Muscle of back (tissue), 3 donors: ENCODE measurements at regions not wholly inside any gene's neighbourhood (a gene's known extent, or its start where the extent isn't known, plus 50 kb on each side); places are given as distances from the start of the nearest gene placed in this dataset.
"Not testable (repeated sequence)": the region's sequence is repeated elsewhere in the genome, so short reads cannot be mapped to it uniquely, and the experiment has no call there.

Experiments
- DNase-seq, 3 donors: peaks; one replicate each; pipeline versions ENCODE4 v3.0.0 to v3.0.0-alpha.2; 2013

DNA sequence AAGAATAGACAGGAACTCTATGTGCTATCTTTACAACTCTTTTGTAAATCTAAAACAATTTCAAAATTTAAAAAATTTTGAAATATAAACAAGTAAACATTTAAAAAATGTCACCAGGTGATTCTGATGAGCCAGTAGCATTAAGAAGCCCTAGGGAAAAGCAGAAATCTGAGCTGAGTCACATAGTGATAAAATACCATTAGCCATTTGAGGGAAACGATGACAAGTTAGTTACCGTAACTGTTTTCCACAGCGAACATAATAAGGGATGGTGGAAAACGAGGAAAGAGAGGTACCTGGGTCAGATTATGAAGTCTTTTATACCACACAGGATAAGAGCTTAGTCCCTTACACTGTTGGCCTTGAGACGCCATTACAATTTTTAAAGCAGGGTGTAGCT is 55.5 kb downstream of the PRR15 start:
- no peak for DNase-seq

DNA sequence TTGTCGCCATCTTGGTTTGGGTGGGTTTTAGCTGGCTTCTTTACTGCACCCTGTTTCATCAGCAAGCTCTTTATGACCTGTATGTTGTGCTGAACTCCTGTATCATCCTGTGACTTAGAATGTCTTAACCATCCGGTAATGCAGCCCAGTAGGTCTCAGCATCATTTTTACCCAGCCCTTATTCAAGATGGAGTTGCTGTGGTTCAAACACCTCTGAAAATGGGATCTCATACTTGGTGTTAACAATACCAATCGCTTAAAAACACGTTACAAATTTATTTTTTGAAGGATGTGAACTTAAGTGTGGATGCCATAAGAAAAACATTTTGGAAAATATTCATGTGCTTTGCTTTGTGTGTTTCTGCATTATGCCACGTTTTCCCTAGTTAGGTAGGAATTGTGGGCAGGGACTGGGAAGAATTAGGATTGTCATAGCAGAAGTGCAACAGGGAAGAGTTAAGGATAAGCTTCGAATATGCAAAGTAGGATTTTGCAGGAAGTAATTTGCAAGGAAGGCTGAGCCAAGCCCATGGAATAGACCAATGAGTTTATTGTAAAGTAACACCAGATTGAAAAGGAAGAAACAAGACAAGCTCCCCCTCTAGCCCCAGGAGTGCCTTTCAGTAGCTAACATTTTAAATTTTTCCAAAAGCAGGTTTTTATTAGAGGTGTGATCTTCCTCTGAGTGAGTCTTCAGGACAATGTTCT is 56.4 kb downstream of the PRR15 start:
- no peak for DNase-seq

DNA sequence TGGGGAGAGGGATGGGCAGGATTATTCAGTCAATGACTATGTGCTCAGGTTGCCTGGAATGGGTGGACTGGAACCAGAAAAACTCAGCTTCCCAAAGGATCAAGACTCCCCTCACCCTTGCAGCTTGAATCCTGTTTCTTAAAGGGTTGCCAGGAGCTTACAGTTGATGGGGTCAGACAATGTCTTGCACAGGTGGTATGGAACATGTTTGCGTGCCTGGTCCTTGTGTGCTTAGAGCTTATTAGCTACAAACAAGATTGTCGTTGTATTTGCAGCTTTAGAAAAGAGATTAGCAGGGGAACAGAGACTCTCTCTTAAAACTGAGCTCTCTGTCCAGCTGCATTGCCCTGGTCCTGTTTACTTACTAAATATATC is 56.9 kb downstream of the PRR15 start:
- no peak for DNase-seq

DNA sequence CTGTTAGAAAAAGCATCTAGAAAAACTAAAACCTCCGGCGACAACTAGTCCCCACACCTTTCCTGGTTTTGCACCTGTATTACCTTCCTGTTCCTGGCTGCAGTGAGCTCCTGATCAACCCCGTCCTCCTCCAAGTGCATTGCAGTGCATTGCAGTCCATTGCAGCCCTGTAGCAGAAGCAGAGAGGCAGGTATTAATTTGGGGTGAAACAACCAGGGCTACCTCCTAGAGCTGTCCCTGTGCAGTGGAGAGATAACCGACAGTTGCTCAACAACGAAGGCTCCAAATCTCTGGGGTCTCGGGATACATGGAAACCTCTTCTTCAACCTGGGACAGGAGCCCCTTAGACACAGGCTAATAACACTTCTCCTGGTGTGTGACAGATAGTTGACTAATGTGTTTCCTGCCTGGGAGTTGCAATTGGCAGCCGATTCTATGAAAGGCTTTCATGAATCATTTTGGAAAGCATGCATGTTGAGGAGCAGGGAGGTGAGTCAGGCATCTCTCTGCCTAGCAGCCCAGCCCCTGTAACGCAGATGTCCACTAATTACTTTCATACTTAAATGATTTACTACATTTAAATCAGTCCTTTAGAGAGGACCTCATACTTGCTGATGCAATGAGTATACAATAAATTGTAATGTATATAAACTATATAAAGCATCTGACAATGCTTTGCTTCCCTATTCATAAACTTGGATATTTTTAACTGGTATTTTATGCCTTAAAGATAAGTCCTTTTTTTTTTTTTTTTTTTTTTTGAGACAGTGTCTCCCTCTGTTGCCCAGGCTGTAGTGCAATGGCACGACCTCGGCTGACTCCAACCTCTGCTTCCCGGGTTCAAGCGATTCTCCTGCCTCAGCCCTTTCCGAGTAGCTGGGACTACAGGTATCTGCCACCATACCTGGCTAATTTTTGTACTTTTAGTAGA is 59.0 kb downstream of the PRR15 start:
- peak in 1 of 3 donors; percentile 92 for DNase-seq

DNA sequence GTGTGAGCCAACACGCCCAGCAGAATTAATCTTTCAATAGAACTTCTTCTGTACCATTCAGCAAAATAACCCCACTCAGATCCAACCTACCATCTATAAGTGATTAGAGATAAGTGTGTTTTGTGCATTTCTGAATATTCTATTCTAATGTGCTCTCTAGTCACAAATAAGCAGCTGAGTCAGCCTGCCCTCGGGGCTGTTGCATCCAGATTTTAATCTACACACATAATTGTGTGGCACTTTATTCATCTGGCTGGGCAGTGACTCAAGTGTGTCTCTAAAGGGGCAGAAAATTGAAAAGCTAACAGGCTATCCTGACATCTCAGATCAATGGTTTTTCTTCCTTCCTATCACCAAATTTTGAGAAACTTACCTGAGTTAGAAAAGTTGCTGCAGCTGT is 60.3 kb downstream of the PRR15 start:
- DNase-seq = no peak

DNA sequence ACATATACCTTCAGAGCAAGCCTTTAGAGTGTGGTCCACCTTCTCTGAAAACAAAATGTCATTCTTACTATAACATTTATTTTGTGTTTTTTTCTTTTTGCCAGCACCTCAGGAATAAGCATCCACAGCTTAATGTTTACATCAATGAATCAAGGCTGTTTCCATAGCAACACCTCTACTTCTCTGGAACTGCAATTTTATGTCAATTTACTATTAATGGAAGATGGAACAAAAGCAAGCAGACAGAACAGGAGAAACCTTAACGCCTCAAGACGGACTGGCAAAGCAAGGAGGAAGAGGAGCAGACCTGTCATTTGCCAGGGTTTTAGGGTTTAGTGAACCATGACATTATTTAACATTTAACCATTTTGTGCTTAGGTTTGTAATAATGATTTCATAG is 63.1 kb downstream of the PRR15 start:
- no peak for DNase-seq

DNA sequence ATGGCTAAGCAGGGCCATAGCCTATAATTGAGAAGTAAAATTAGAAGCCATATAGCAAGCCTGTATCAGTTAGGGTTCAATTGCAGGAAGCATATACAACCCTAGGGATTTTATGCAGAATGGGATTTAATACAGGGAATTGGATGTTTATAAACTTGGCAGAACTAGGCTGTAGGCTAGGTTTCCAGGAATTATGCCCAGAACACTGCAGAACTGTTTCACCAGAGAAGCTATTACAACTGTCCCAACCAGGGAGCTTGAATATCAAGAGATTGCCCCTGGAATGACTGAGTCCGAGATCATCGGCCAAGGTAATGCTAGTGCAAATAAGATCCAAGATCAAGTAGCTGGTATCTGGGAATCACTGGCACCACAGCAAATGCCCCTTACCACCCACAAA is 64.0 kb downstream of the PRR15 start:
- DNase-seq = no peak

DNA sequence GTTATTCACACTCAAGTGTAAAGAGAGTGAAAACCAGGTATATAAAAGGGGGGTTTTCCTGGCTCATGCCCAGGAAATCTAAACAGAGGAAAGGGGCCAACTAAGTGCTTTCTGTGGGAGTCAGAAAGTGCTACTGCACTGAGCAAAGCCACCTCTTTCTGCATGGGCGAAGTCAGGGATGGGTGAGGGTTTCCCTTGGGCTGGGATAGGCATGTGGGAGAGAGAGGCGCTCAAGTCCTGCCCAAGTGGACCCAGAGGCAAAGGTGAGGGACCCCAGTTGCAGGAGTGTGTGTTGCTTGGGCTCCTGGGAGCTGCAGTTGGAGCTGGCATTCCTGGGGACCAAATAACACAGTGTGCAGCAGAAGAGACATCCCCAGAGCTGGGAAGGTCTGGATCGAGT is 65.9 kb downstream of the PRR15 start:
- no peak for DNase-seq

DNA sequence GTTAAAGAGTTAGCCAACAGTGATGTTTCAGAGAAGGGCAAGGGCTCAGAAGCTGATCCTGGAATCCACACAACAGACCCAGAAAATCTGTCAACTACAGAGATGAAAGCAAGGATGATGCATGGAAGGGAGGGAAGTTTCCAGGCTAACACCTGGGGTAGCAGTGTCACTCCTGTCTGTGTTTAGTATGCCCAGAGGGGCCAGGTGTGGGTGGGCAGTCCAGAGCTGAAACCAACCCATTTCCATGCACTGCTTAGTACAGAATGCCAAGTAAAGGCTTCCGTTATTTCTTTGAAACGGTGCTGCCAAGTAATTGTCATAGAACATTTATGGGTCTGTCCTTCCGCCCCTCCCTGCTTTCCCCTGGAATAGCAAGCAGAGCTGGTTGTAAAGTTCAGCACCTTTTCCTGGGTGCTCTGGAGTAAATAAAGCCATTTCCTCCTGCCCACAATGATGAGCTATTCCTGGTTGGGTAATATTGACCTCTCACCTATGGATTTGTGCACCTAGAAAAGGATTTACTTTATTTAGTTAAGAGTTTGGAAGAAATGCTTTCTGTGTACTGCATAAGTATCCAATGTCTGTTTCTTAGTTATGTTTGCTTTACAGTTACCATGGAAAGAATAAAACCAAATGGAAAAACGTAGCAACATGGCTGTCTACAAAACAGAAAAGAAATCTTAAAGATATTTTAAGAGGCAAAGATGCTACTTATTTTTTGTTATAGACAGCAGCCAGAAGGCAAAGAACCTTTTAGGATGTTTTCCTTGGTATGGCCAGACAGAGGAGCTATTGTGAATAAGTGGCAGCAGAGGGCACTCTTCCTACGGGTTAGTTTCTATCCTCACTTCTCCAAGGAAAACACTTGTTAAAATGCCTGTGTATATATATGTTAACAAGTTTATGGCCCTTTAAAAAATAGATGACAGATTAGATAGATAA is 71.7 kb downstream of the PRR15 start:
- peak in 1 of 3 donors; percentile 47 for DNase-seq

DNA sequence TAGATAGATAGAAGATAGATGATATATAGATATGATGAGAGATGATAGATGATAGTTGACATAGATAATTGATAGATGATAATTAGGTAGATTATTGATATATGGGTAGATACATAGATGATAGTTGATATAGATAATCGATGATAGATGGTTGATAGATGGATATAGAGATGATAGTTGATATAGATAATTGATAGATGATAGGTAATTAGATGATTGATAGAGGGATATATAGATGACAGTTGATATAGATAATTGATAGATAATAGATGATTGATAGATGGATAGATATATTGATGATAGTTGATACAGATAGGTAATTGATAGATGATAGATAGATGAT is 72.3 kb downstream of the PRR15 start:
- DNase-seq = no peak

DNA sequence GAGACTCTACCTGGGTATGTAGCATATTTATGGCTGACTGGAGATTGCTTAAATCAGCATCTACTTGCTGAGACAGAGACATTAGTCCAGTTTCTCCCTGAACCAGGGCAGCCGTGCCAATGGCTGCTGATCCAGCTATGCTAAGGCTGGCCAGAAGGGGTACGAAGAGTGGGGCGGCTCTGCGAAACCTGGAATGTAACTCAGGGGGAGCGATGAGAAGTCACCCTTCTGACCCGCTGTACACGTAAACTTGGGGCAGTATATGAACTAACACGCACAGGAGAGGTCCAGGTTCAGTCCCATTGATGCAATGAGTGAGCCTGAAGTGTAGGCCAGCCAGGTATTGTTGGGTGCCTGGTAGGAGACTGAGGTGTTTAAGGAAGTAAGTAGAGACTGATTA is 73.7 kb downstream of the PRR15 start:
- no peak for DNase-seq

DNA sequence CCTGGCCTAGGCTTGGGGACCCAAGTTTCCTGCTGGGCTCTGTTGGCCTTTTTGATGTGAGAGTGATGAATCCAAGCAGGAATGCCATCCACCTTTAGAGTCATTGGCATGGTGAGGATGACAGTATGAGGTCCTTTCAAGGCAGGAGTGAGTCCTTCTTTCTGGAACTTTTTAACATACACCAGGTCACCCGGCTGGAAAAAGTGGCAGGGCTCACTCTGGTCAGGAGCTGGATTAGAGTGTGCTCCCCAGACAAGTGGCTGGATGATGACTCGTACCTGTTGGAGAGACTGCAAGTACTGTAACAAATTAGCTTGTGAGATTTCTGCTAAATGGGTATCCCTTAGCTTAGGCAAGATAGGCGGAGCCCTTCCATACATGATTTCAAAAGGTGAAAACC is 75.2 kb downstream of the PRR15 start:
- DNase-seq = not testable (repeated sequence)

DNA sequence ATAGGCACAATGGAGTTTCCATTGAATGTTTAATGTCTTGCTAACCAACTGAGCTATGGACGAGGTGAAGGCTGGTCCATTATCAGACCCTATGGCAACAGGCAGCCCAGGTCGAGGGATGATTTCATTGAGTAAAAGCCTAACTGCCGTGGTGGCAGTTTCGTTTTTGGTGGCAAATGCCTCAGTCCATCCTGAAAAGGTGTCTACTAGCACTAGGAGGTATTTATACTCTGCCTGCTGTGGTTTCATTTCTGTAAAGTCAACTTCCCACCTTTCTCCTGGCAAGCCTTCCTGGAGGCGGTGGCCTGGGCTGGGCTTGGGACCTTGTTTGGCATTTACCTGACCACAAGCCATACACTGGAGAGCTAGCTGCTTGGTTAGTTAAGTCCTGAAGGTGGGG is 75.8 kb downstream of the PRR15 start:
- no peak for DNase-seq

DNA sequence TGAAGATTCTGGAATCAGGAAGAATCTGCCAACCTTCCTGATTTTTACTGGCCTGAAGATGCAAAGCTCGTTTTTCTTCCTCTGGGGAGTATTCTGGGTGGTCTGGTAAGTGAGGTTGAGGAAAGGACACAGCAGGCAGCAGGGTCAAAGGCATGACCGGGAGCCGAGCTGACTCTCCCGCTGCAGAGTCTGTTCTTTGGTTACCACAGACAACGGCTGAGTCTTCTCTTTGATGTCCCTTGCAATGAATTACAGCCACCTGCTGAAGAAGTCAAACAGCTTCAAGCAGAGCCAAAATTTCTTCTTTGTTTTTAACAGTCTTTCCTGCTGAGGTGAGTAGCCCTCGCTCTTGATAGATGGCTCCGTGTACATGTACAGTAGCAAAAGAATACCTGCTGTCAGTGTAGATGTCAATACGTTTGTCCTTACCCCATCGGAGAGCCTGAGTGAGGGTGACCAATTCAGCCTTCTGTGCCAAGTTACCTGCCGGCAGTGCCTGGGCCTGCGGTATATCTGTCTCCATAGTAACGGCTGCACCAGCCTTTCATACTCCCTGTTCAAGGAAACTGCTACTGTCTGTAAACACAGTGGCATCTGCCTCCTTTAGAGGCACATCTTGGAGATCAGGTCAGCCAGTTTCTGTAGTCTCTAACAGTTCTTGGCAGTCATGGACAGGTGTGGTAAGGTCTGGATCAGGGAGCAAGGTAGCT is 76.4 kb downstream of the PRR15 start:
- DNase-seq = no peak

DNA sequence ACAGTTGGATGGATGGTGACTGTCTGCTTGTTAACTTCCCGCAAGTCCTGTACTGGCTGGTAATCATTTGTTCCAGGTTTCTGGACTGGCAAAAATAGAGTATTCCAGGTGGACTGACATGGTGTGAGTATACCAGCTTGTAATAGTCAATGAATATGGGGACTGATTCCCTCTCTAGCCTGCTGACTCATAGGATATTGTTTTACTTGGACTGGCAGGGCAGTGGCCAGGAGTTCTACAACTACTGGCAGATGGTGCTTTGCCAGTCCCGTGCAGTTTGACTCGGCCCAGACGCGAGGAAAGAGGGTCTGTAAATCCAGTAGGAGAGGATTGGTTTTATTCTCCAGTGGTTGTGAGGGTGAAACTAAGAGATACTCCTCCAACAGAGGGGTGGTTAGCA is 78.0 kb downstream of the PRR15 start:
- no peak for DNase-seq

DNA sequence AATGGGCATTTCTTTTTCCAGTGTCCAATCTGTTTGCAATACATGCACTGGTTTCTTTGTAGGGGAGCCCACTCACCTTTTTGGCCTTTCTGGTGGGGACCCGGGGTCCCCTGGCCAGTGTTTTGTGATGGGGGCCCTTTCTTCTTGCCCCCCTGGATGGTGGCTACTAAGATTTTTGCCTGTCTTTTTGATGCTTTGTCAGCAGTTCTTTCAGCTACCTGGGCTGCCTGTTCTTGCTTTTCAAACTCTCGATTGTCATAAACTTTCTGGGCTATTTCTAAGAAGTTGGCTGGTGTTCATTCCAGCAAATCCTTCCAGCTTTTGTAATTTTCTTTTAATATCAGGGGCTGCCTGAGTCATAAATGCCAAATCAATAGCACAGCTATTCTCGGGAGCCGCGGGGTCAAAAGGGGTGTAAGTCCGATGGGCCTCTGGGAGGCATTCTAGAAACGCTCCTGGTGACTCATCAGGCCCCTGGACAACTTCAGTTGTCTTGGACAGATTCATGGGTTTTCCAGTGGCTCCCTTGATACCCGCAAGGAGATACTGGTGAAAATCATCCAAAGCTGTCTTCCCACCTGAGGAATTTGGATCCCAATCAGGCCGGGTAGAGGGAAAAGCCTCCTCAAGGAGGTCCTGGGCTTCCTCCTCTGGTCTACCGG is 79.0 kb downstream of the PRR15 start:
- no peak for DNase-seq

DNA sequence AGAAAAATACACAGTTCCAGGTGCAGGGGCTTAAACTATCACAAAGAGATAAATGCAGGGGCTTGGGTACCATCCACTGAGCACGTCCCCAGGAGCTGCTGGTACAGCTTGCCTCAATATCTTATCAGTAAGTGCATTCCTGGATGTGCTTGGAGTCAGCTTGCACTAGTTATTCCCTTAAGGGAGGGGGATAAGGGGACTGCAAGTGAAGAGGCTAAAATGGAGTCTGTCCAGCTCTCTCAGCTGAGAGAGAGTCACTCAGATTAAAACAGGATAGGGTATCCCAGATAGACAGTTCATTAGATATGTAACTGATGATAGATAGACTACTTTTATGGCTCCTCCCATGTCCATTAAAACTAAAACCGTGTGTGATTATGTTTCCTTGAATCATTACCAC is 82.5 kb downstream of the PRR15 start:
- not testable (repeated sequence) for DNase-seq

DNA sequence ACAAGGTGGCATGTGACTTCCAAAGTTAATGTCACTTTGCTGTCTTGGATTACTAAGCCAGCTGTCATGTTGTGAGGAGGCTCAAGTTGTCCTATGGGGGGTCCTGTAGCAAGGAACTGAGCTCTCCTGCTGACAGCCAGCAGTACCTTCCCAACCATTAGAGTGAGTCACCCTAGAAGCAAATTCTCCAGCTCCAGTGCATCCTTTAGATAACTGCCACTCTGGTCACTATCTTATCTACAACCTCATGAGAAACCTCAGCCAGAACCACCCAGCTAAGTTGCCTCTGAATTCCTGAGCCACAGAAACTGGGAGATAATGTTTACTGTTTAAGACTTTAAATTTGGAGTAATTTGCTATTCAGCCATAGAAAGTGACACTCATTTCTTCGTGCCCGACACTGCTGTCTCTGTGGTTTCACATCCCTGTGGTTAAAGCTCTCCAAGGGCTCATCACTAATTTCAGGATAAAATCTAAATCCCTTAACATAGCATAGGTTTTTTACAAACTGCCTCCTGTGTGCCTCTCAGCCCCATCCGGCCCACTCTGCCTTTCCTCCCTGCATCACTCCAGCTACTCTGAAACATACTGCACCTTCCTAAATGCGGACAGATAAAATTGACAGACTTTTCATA is 83.5 kb downstream of the PRR15 start:
- no peak for DNase-seq

DNA sequence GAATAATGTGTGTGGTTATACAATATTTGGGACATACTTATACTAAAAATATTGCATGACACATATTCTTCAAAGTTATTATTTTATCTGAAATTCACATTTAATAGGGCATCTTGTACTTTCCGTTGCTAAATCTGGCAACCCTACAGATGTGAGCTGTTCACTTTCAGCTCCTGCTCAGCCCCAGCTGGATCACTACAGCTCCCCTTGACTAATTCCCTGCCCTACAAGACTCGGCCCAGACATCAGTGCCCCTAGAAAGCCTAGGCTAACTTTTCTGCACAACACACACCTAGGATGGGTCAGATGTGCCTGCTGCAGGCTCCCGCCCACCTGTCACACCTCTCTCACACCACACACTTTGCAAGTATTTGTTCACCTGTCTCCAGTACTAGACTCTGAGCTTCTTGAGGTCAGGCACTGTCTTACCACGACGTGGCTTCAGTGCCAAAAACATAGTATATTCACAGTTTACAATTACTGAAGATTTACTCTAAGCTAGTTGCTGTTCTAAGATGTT is 84.1 kb downstream of the PRR15 start:
- DNase-seq = not testable (repeated sequence)

DNA sequence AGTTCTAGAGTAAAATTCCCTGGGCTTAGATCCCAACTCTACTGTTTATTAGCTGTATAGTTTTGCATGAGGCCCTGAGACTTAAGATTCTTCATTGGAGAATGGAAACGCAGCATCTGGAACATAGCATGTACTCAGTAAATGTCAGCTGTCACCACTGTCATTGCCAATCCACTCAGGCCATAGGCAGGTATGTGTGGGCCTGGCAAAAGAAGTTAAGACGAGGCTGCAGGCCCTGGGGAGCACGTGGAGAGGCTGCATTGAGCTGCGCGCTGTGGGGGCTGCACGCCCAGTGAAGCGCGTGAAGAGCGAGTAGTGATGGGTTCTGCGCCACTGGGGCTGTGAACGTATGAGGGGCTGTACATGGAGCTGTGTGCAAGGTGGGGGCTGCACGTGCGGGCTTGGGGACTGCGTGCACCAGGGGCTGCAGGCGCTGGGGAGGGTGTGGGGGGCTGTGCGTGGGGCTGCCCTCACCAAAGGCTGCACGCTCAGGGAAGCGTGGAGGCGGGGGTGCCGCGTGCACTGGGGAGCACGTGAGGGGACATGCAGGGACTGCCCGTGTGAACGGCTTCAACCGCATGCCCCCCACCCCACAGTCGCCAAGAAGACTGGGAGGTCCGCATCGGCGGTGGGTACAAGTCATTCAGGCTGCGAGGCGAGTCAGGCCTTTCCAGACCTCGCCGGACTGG is 85.5 kb downstream of the PRR15 start:
- DNase-seq = no peak
